ENCODE measurements at regions not wholly inside any gene's neighbourhood (a gene's known extent, or its start where the extent isn't known, plus 50 kb on each side); places are given as distances from the start of the nearest gene placed in this dataset.

DNA sequence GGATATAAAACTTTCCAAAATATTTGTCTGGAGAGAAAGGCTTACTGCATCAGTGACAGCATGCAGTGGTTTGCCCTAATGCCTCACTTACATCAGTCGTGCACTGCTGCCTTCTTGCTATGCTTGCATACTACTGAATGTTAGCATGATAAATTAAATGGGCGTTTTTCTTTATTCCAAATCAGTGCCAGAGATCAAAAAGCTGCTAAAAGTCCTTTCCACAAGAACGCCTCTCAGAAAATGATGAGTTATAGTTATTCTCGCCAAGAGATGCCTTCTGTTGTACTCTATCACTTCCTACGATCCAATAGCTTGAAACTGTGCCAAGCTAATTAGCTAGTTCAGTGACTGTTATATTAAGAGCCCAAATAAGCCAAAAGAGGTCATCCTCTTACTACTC lies 345.8 kb upstream of the ROBO2 start:
- TF ChIP-seq EZH2 (IDR thresholded peaks at IDR 0.05; ENCODE audit: low read depth) (no peak), CTCF (conservative IDR thresholded peaks at IDR 0.05) (no peak)

Measured in PC-9 (cell line).